ENCODE measurements at regions not wholly inside any gene's neighbourhood (a gene's known extent, or its start where the extent isn't known, plus 50 kb on each side); places are given as distances from the start of the nearest gene placed in this dataset.

DNA sequence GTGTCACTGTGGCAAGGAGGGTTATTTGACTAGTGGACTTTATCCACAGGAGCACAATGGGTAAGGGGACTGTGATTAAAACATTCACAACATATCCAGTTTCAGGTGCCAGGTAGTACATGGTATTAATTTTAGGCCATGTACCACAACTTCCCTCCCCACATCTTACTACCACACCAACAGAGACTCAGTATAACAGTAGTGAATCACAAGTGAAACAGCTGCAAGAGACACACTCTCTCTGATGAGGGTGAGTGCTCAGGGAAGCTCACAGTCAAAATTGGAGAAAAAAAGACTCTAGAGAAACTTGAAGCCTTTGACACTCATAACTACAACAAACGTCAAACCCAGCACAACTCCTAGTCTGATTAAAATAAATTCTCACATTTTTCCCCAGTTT is 367.6 kb upstream of the GYPC start:
- TF ChIP-seq, protein P1, sequence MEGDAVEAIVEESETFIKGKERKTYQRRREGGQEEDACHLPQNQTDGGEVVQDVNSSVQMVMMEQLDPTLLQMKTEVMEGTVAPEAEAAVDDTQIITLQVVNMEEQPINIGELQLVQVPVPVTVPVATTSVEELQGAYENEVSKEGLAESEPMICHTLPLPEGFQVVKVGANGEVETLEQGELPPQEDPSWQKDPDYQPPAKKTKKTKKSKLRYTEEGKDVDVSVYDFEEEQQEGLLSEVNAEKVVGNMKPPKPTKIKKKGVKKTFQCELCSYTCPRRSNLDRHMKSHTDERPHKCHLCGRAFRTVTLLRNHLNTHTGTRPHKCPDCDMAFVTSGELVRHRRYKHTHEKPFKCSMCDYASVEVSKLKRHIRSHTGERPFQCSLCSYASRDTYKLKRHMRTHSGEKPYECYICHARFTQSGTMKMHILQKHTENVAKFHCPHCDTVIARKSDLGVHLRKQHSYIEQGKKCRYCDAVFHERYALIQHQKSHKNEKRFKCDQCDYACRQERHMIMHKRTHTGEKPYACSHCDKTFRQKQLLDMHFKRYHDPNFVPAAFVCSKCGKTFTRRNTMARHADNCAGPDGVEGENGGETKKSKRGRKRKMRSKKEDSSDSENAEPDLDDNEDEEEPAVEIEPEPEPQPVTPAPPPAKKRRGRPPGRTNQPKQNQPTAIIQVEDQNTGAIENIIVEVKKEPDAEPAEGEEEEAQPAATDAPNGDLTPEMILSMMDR (IDR thresholded peaks at IDR 0.05), result no peak
- no peak for TF ChIP-seq EP300 (IDR thresholded peaks at IDR 0.05)
